ENCODE measurements at regions not wholly inside any gene's neighbourhood (a gene's known extent, or its start where the extent isn't known, plus 50 kb on each side); places are given as distances from the start of the nearest gene placed in this dataset.
"Not testable (repeated sequence)": the region's sequence is repeated elsewhere in the genome, so short reads cannot be mapped to it uniquely, and the experiment has no call there.

DNA sequence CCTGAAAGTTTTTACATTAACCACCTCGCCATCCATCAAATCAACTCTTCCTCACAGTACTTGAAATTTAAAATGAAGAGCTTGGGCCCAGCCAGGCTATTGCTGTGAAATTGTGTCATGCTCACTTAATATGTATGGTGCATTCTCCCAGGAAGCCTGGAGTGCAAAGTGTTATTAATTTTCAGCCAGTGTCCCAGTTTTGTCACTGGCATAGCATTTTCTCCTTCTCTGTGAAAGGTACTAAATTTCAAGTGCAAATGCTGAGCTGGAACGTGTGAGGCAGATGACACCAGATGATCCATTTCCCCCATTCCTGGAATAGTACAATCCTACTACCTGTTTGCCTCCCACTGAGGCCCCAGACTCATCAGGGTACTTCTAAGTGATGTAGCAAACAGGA is 397.6 kb upstream of the ACTBL2 start:
- DNase-seq (ENCODE audit: low spot score in 2 of 2) (no peak), FAIRE-seq (no peak)

DNA sequence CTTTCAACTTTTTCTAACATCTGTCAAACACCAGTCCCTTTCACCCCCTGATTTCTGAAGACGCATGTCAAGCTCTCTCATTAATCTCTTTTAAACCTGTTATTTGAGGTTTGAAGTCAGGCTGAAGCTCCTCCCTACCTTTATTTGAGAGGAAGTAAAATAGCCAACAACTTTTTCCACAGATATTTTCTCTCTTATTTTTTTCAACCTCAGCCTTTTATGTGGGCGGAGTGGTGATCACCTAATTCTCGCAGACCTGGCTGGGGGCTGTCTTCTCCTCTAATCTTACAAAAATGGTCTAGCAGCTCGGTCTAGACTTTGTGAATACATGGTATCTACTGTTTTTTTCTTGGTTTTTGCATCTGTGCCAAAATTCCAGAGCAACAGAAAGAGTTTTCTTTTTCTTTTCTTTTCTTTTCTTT is 395.7 kb upstream of the ACTBL2 start:
- no peak for FAIRE-seq

DNA sequence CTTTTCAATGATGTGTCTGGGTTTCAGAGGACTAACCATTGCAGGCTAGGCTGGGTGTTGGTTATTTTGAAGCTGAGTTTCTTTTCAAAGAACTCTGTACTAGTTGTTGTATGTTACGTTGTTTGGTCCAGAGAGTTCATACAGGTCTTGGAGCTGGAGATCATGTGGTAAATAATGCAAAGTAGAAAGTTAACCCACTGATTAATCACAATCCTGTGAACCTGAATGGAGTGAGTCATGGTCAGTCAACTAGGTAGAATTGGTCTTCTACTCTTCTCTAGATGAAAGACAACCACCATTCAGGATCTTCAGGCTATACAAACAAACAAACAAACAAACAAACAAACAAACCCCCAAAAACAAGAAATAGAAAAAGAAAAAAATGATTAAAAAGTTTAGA is 388.9 kb upstream of the ACTBL2 start:
- no peak for DNase-seq (ENCODE audit: low spot score in 2 of 2)
- no peak for FAIRE-seq

More for the DNA sequence above, 395.7 kb upstream of the ACTBL2 start:
- no peak for DNase-seq (ENCODE audit: low spot score in 2 of 2)

DNA sequence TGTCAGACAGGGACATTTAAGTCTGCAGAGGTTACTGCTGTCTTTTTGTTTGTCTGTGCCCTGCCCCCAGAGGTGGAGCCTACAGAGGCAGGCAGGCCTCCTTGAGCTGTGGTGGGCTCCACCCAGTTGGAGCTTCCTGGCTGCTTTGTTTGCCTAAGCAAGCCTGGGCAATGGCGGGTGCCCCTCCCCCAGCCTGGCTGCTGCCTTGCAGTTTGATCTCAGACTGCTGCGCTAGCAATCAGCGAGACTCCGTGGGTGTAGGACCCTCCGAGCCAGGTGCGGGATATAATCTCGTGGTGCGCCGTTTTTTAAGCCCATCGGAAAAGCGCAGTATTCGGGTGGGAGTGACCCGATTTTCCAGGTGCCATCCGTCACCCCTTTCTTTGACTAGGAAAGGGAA is 387.7 kb upstream of the ACTBL2 start:
- DNase-seq (ENCODE audit: low spot score in 2 of 2); FAIRE-seq: not testable (repeated sequence)

GRCh38 chr5:57863661-57864060 is 381.1 kb upstream of the ACTBL2 start:
- FAIRE-seq (no peak), DNase-seq (ENCODE audit: low spot score in 2 of 2) (no peak)

GRCh38 chr5:57862942-57863341 is 380.3 kb upstream of the ACTBL2 start:
- FAIRE-seq: no peak
- DNase-seq (ENCODE audit: low spot score in 2 of 2): no peak

GRCh38 chr5:57862471-57862911 is 379.9 kb upstream of the ACTBL2 start:
- DNase-seq (ENCODE audit: low spot score in 2 of 2): no peak
- no peak for FAIRE-seq

- DNase-seq (ENCODE audit: low spot score in 2 of 2) (no peak), FAIRE-seq (no peak)
Observed at GRCh38 chr5:57859626-57860025, 377.0 kb upstream of the ACTBL2 start.

- no peak for FAIRE-seq
- no peak for DNase-seq (ENCODE audit: low spot score in 2 of 2)
Observed at GRCh38 chr5:57858905-57859304, 376.3 kb upstream of the ACTBL2 start.

DNA sequence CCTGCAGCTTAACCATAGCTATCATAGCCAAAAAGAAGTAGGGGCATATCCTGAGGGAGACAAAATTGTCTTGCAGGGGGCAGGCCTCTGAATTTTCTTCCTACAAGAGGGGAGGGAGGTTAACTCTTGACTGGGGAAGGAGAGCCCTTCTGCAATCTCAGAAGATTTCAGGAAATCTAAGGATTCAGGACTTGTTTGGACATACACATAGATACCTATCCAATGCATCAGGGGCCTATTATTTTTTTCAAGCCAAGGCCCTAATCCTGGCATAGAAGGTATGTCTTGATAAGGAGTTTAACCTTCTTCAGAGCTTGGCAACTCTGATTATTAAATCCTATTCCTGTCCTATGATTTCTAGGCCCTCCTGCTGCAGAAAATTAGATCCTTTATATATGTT is 375.1 kb upstream of the ACTBL2 start:
- FAIRE-seq (no peak), DNase-seq (ENCODE audit: low spot score in 2 of 2) (no peak)

- FAIRE-seq (no peak), DNase-seq (ENCODE audit: low spot score in 2 of 2) (no peak)
Observed at GRCh38 chr5:57855831-57856230, 373.2 kb upstream of the ACTBL2 start.

GRCh38 chr5:57853929-57854697 is 371.5 kb upstream of the ACTBL2 start:
- FAIRE-seq (no peak), DNase-seq (ENCODE audit: low spot score in 2 of 2) (no peak)

- no peak for DNase-seq (ENCODE audit: low spot score in 2 of 2)
- no peak for FAIRE-seq
Observed at GRCh38 chr5:57850109-57850508, 367.5 kb upstream of the ACTBL2 start.

- FAIRE-seq: no peak
Observed at GRCh38 chr5:57845025-57845424, 362.4 kb upstream of the ACTBL2 start.

DNA sequence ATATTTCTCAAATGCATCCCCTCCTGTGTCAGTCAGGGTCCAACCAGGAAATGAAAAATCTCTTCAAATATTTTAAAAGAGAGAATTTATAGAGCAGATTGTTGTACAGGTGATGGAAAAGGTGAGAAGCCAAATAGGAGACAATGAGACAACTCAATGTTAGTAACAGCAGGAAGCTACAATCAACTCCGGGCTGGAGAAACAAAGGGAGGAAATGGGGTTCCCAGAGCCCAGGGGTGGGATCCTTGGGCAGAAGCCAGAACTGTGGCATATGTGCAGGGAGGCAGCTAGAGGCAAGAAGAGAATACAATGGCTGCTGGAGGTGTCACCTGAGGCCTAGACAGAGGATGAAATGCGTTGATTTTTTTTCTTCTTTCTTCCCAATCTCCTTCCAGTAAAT is 361.8 kb upstream of the ACTBL2 start:
- DNase-seq (ENCODE audit: low spot score in 2 of 2) (no peak), FAIRE-seq (no peak)

More at GRCh38 chr5:57845025-57845424, 362.4 kb upstream of the ACTBL2 start:
- DNase-seq (ENCODE audit: low spot score in 2 of 2): no peak

DNA sequence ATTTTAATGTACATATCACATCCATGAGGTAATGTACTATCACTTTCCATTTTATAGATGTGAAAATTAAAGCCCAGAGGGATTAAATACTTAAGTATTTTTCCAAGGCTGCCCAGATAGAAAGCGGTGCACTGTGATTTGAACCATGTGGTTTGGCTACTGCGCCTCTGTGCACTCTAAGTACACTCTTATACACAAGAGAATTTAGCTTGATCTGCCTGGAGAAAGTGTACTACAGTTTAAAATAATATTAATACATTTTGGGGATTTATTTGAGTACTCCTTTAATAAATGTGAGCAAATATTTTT is 360.4 kb upstream of the ACTBL2 start:
- FAIRE-seq (no peak), DNase-seq (ENCODE audit: low spot score in 2 of 2) (no peak)

GRCh38 chr5:57842364-57843058 is 359.9 kb upstream of the ACTBL2 start:
- FAIRE-seq (no peak), DNase-seq (ENCODE audit: low spot score in 2 of 2) (no peak)

GRCh38 chr5:57841676-57842363 is 359.2 kb upstream of the ACTBL2 start:
- no peak for FAIRE-seq

GRCh38 chr5:57839437-57840079 is 356.9 kb upstream of the ACTBL2 start:
- no peak for FAIRE-seq
- no peak for DNase-seq (ENCODE audit: low spot score in 2 of 2)

More at GRCh38 chr5:57841676-57842363, 359.2 kb upstream of the ACTBL2 start:
- no peak for DNase-seq (ENCODE audit: low spot score in 2 of 2)

- no peak for DNase-seq (ENCODE audit: low spot score in 2 of 2)
- FAIRE-seq: no peak
Observed at GRCh38 chr5:57839025-57839424, 356.4 kb upstream of the ACTBL2 start.

DNA sequence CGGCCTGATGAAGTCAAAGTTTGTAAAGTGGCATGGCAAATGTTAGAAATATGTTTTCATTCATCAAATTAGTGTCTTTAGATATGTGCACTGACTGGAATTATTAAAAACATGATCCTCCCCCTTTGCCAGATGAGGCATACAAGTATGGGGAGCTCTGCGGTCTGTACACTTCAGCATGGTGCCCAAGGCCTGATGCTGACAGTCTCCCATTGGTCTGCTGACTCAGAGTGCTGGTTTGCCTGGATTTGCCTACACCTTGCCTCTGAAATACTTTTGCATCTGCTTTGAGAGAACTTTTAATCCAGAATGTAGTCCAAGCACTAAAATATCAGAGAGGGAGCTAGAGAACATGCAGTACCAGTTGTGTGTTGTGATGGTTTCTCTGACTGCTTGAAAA is 354.3 kb upstream of the ACTBL2 start:
- no peak for FAIRE-seq
- DNase-seq (ENCODE audit: low spot score in 2 of 2): no peak

Data from frontal cortex (tissue), 3 donors.